Small intestine (tissue), 7 donors: ENCODE measurements at regions not wholly inside any gene's neighbourhood (a gene's known extent, or its start where the extent isn't known, plus 50 kb on each side); places are given as distances from the start of the nearest gene placed in this dataset.

Source experiments
- DNase-seq, 2 donors: peaks; one replicate each; pipeline versions ENCODE4 v3.0.0 to v3.0.0-alpha.2; 2013
- FAIRE-seq: peaks from 2 replicates; lab custom pipeline; 2012; peaks lifted over from hg19 to GRCh38; lab: Jason Lieb, UNC
- H3K27ac ChIP-seq, 3 donors: one replicate each; pipeline ENCODE4 v1.5.1; 2013; ENCODE audit warnings: low read length in 2 of 3, mild to moderate bottlenecking in 2 of 3, control low read depth in 1 of 3, inconsistent platforms in 1 of 3, low read depth in 1 of 3, moderate library complexity in 1 of 3
- H3K27me3 ChIP-seq, 3 donors: one replicate each; pipeline ENCODE4 v1.6.1; 2013; ENCODE audit warnings: low read length in 3 of 3, inconsistent platforms in 1 of 3; ENCODE audit not compliant: control insufficient read depth in 3 of 3, insufficient read depth in 3 of 3
- H3K36me3 ChIP-seq, 3 donors: one replicate each; pipeline ENCODE4 v1.6.1; 2013; ENCODE audit warnings: low read length in 3 of 3, inconsistent platforms in 1 of 3, low read depth in 1 of 3, mild to moderate bottlenecking in 1 of 3, moderate library complexity in 1 of 3; ENCODE audit not compliant: control insufficient read depth in 3 of 3, insufficient read depth in 2 of 3
- H3K4me1 ChIP-seq, 3 donors: one replicate each; pipeline ENCODE4 v1.6.1; 2013; ENCODE audit warnings: low read length in 2 of 3, inconsistent platforms in 1 of 3, low read depth in 1 of 3, mild to moderate bottlenecking in 1 of 3, moderate library complexity in 1 of 3; ENCODE audit not compliant: control insufficient read depth in 3 of 3, insufficient read depth in 2 of 3
- H3K4me3 ChIP-seq, 3 donors: one replicate each; pipeline ENCODE4 v1.5.1; 2013; ENCODE audit warnings: low read length in 3 of 3, control low read depth in 1 of 3, inconsistent platforms in 1 of 3, low read depth in 1 of 3, mild to moderate bottlenecking in 1 of 3, moderate library complexity in 1 of 3
- H3K9me3 ChIP-seq, 2 donors: one replicate each; pipeline ENCODE4 v1.6.1; 2013; ENCODE audit warnings: low read depth in 1 of 2, low read length in 1 of 2; ENCODE audit not compliant: control insufficient read depth in 2 of 2, insufficient read depth in 1 of 2
- WGBS, 3 donors: extraction: QIAGEN DNeasy Blood & Tissue Kit; methylation state at CpG; one replicate each; pipeline ENCODE4 v1.1.7; 2013; 5-methylcytosine and 5-hydroxymethylcytosine counted together
- donor health status: healthy with polysubstance abuse.
- donor health status: control.
- donor health status: control.
- donor health status: Bipolar disorder and iron deficiency.
- donor health status: healthy.

DNA sequence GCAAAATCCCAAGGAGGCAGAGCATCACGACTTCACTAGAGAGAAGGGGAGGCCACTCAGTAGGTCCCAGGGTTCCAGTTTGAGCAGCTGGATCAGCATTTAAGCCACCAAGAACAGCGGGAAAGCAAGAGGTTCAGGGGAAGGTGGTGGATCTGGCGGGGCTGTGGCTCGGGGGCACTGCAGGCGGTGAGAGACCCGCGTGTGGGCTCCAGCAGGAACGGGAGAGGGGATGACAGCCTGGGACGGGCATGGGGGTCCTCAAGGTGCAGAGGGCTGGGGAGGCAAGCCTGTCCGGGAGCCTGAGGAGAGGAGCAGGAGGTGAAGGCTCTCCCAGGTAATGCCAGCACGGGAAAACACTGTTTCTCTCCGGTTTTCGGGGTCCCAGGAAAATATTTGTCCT is 123.6 kb downstream of the IRX2 start:
- Histone ChIP-seq H3K27me3 (no peaks in the 10 kb centered on the region), H3K27ac (no peak overlapping the region), H3K4me1 (no peaks in the 10 kb centered on the region), H3K9me3 (no peaks in the 10 kb centered on the region), H3K4me3 (no peak overlapping the region), H3K36me3 (no peaks in the 10 kb centered on the region)
- WGBS, 3 donors, result 81 to 88% (median 83%) methylated on average over 13 of the region's 13 CpGs
- DNase-seq (no peak), FAIRE-seq (no peak)

DNA sequence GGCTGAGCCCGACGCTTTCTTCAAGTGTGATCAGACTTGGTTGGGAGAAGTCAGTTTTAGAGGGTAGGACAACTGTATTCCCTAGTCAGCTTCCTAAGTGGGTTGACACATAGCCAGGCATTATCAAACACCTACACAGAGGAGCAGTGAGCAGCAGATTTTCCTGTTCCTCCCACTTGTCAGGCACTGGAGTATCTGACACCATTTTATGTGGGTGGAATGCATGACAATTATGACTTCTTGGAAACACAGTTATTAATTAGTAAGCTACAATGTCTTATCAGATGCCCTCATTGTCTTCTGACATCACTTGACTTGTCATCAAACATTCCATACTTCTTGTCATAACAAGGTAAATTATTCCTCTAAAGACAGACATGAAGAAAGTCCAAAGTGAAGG is 124.9 kb downstream of the IRX2 start:
- WGBS, 3 donors, result 91 to 100% (median 95%) methylated on average over 2 of the region's 2 CpGs
- Histone ChIP-seq H3K9me3 (no peaks in the 10 kb centered on the region), H3K27ac (no peak overlapping the region), H3K4me3 (no peak overlapping the region), H3K4me1 (no peaks in the 10 kb centered on the region), H3K27me3 (no peaks in the 10 kb centered on the region), H3K36me3 (no peaks in the 10 kb centered on the region)
- DNase-seq (no peak), FAIRE-seq (no peak)

DNA sequence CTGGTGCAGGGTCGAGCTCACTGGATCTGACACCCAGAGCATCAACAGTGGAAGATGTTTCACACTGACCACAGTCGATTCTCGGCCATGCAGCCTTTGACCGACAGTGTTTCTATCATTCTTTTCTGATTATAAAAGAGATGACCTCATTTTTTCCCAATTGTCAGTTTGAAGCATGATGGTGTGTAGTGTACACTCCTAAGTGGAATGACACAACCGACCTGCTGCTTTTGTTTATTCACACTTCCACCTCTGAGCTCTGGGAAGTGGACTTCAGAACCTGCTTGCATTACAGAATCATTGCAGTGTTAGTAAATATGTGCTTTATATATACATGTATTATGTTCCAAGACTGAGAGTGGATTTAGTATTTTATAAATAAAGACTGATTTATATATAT is 128.6 kb downstream of the IRX2 start:
- Histone ChIP-seq H3K4me1 (no peaks in the 10 kb centered on the region), H3K4me3 (no peak overlapping the region), H3K9me3 (no peaks in the 10 kb centered on the region), H3K36me3 (no peaks in the 10 kb centered on the region), H3K27me3 (no peaks in the 10 kb centered on the region), H3K27ac (no peak overlapping the region)
- 56 to 66% (median 59%) methylated on average over 5 of the region's 5 CpGs for WGBS, 3 donors
- DNase-seq, result no peak
- FAIRE-seq, result no peak

DNA sequence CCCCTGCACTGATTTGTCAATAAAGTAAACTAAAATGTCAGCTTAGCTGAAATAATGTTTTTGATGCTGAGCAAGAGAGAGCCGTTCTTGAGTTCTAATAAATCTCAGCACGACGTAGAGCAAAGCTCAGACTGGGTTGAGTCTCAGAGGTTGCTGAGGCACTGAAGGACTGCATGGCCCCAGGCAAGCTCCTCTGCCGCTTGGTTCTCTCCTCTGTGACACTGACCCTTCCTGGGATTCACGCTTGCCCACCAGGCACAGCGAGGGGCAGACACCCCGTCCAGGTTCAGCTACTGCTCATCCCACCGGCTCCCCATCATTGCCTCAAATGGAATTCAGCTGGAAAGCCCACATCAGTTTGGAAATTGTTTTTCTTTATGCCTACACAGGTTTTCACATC is 129.8 kb downstream of the IRX2 start:
- H3K27ac ChIP-seq, result no peak overlapping the region
- no peaks in the 10 kb centered on the region for H3K9me3 ChIP-seq
- H3K4me1 ChIP-seq, result no peaks in the 10 kb centered on the region
- no peaks in the 10 kb centered on the region for H3K27me3 ChIP-seq
- DNase-seq (no peak), FAIRE-seq (no peak)
- no peaks in the 10 kb centered on the region for H3K36me3 ChIP-seq
- no peak overlapping the region for H3K4me3 ChIP-seq
- 79 to 91% (median 82%) methylated on average over 8 of the region's 8 CpGs for WGBS, 3 donors

GRCh38 chr5:2619216-2619615 is 132.3 kb downstream of the IRX2 start:
- no peak for FAIRE-seq
- no peaks in the 10 kb centered on the region for H3K27me3 ChIP-seq
- H3K9me3 ChIP-seq, result no peaks in the 10 kb centered on the region
- H3K27ac ChIP-seq, result no peak overlapping the region
- H3K4me1 ChIP-seq, result no peaks in the 10 kb centered on the region
- no peaks in the 10 kb centered on the region for H3K36me3 ChIP-seq
- H3K4me3 ChIP-seq, result no peak overlapping the region
- DNase-seq, result no peak
- WGBS, 3 donors, result 65 to 75% (median 69%) methylated on average over 6 of the region's 6 CpGs

- 73 to 84% (median 77%) methylated on average over 5 of the region's 5 CpGs for WGBS, 3 donors
- no peak for DNase-seq
- H3K4me1 ChIP-seq, result no peaks in the 10 kb centered on the region
- H3K27ac ChIP-seq, result no peak overlapping the region
- no peaks in the 10 kb centered on the region for H3K27me3 ChIP-seq
- H3K36me3 ChIP-seq, result no peaks in the 10 kb centered on the region
- FAIRE-seq, result no peak
- no peaks in the 10 kb centered on the region for H3K9me3 ChIP-seq
- H3K4me3 ChIP-seq, result no peak overlapping the region
Measured at GRCh38 chr5:2617461-2617860, 134.0 kb downstream of the IRX2 start.

DNA sequence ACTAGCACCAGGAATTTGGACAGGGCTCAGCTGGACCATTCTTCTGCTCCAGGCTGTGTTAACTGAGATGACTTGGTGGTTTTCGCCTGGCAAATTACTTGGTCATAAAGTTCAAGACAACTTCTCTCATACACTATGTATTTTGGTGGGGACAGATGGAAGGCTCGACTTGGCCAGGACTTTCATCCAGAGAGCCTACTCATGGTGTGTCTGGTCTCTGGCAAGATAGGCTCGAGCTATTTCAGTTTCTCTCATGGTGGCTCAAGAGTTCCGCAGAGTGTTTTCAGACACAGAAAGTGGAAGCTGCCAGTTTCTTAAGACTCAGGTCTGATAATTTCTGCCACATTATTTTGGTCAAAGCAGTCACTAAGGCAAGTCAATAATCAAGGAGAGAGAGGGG is 135.6 kb downstream of the IRX2 start:
- H3K9me3 ChIP-seq, result no peaks in the 10 kb centered on the region
- 72 to 85% (median 76%) methylated on average over 4 of the region's 4 CpGs for WGBS, 3 donors
- no peaks in the 10 kb centered on the region for H3K4me1 ChIP-seq
- H3K27ac ChIP-seq, result no peak overlapping the region
- H3K4me3 ChIP-seq, result no peak overlapping the region
- no peaks in the 10 kb centered on the region for H3K27me3 ChIP-seq
- FAIRE-seq, result no peak
- no peaks in the 10 kb centered on the region for H3K36me3 ChIP-seq
- no peak for DNase-seq

- no peaks in the 10 kb centered on the region for H3K4me1 ChIP-seq
- H3K27ac ChIP-seq, result no peak overlapping the region
- 83 to 89% (median 87%) methylated on average over 11 of the region's 11 CpGs for WGBS, 3 donors
- DNase-seq (no peak), FAIRE-seq (no peak)
- H3K27me3 ChIP-seq, result no peaks in the 10 kb centered on the region
- H3K36me3 ChIP-seq, result no peaks in the 10 kb centered on the region
- no peak overlapping the region for H3K4me3 ChIP-seq
- H3K9me3 ChIP-seq, result no peaks in the 10 kb centered on the region
Measured at GRCh38 chr5:2614571-2614970, 136.9 kb downstream of the IRX2 start.

GRCh38 chr5:2611659-2612058 is 139.8 kb downstream of the IRX2 start:
- no peak for FAIRE-seq
- Histone ChIP-seq H3K36me3 (no peaks in the 10 kb centered on the region), H3K4me3 (no peak overlapping the region), H3K9me3 (no peaks in the 10 kb centered on the region), H3K4me1 (no peaks in the 10 kb centered on the region), H3K27me3 (no peaks in the 10 kb centered on the region), H3K27ac (no peak overlapping the region)
- no peak for DNase-seq
- 70 to 76% (median 73%) methylated on average over 7 of the region's 7 CpGs for WGBS, 3 donors
